ENCODE measurements at regions not wholly inside any gene's neighbourhood (a gene's known extent, or its start where the extent isn't known, plus 50 kb on each side); places are given as distances from the start of the nearest gene placed in this dataset.
A peak's percentile ranks its signal among the peaks of the same experiment; 100 is the strongest.

GRCh38 chr5:116864157-116864837 is 289.7 kb upstream of the SEMA6A start:
- Mint-ChIP-seq H3K9me3 (peaks cover 6% of the 10 kb centered on the region), H3K27ac (peak overlapping the region; percentile 78), H3K36me3 (no peaks in the 10 kb centered on the region), H3K4me1 (peaks cover 34% of the 10 kb centered on the region), H3K27me3 (ENCODE audit: insufficient read depth, low read depth) (peaks cover 2% of the 10 kb centered on the region), H3K4me3 (peak overlapping the region; percentile 9)
- DNase-seq (ENCODE audit: low spot score) = peak; percentile 83
- Histone ChIP-seq H3K9me3 (ENCODE audit: low read depth) (no peaks in the 10 kb centered on the region), H3K4me1 (peaks cover 40% of the 10 kb centered on the region), H2AFZ (replicated peaks) (no peak overlapping the region), H3F3A (ENCODE audit: low read depth) (peaks cover 34% of the 10 kb centered on the region), H3K4me2 (peak overlapping the region; percentile 61), H3K4me3 (no peak overlapping the region), H3K79me2 (ENCODE audit: low read depth) (no peaks in the 10 kb centered on the region), H3K27ac (peak overlapping the region; percentile 66), H4K20me1 (ENCODE audit: low read depth) (no peaks in the 10 kb centered on the region), H3K27me3 (no peaks in the 10 kb centered on the region), H3K9ac (no peak overlapping the region), H3K36me3 (no peaks in the 10 kb centered on the region)
- TF ChIP-seq EZH2phosphoT487 (IDR thresholded peaks at IDR 0.05) = no peak
- TF ChIP-seq CTCF (IDR thresholded peaks at IDR 0.05) = no peak
- TF ChIP-seq EZH2 (IDR thresholded peaks at IDR 0.05) = no peak

GRCh38 chr5:116862632-116863455 is 288.2 kb upstream of the SEMA6A start:
- Histone ChIP-seq H3F3A (ENCODE audit: low read depth) (peaks cover 34% of the 10 kb centered on the region), H3K4me2 (peak overlapping the region; percentile 61), H3K27ac (no peak overlapping the region), H4K20me1 (ENCODE audit: low read depth) (no peaks in the 10 kb centered on the region), H3K36me3 (no peaks in the 10 kb centered on the region), H3K9me3 (ENCODE audit: low read depth) (no peaks in the 10 kb centered on the region), H2AFZ (replicated peaks) (no peak overlapping the region), H3K4me1 (peaks cover 40% of the 10 kb centered on the region), H3K9ac (no peak overlapping the region), H3K4me3 (no peak overlapping the region), H3K79me2 (ENCODE audit: low read depth) (no peaks in the 10 kb centered on the region), H3K27me3 (no peaks in the 10 kb centered on the region)
- Mint-ChIP-seq H3K27ac (no peak overlapping the region), H3K4me1 (peaks cover 34% of the 10 kb centered on the region), H3K4me3 (no peak overlapping the region), H3K36me3 (no peaks in the 10 kb centered on the region), H3K27me3 (ENCODE audit: insufficient read depth, low read depth) (peaks cover 4% of the 10 kb centered on the region), H3K9me3 (peaks cover 2% of the 10 kb centered on the region)
- TF ChIP-seq EZH2phosphoT487 (IDR thresholded peaks at IDR 0.05) = no peak
- no peak for TF ChIP-seq CTCF (IDR thresholded peaks at IDR 0.05)
- no peak for TF ChIP-seq EZH2 (IDR thresholded peaks at IDR 0.05)
- DNase-seq (ENCODE audit: low spot score) = no peak

- Histone ChIP-seq H3K9ac (no peak overlapping the region), H4K20me1 (ENCODE audit: low read depth) (no peaks in the 10 kb centered on the region), H3F3A (ENCODE audit: low read depth) (peaks cover 34% of the 10 kb centered on the region), H3K27ac (no peak overlapping the region), H3K9me3 (ENCODE audit: low read depth) (no peaks in the 10 kb centered on the region), H3K4me1 (peaks cover 45% of the 10 kb centered on the region), H3K4me3 (no peak overlapping the region), H3K27me3 (no peaks in the 10 kb centered on the region), H3K79me2 (ENCODE audit: low read depth) (no peaks in the 10 kb centered on the region), H3K4me2 (no peak overlapping the region), H2AFZ (replicated peaks) (no peak overlapping the region), H3K36me3 (no peaks in the 10 kb centered on the region)
- Mint-ChIP-seq H3K4me3 (no peak overlapping the region), H3K27me3 (ENCODE audit: insufficient read depth, low read depth) (peaks cover 4% of the 10 kb centered on the region), H3K36me3 (no peaks in the 10 kb centered on the region), H3K4me1 (peaks cover 34% of the 10 kb centered on the region), H3K9me3 (no peaks in the 10 kb centered on the region), H3K27ac (no peak overlapping the region)
- DNase-seq (ENCODE audit: low spot score) = no peak
- TF ChIP-seq EZH2 (IDR thresholded peaks at IDR 0.05) (no peak), CTCF (IDR thresholded peaks at IDR 0.05) (no peak), EZH2phosphoT487 (IDR thresholded peaks at IDR 0.05) (no peak)
Measured at GRCh38 chr5:116861666-116862065, 287.0 kb upstream of the SEMA6A start.

Measured in neural progenitor cell (in vitro differentiated cells).